ENCODE measurements at regions not wholly inside any gene's neighbourhood (a gene's known extent, or its start where the extent isn't known, plus 50 kb on each side); places are given as distances from the start of the nearest gene placed in this dataset.

DNA sequence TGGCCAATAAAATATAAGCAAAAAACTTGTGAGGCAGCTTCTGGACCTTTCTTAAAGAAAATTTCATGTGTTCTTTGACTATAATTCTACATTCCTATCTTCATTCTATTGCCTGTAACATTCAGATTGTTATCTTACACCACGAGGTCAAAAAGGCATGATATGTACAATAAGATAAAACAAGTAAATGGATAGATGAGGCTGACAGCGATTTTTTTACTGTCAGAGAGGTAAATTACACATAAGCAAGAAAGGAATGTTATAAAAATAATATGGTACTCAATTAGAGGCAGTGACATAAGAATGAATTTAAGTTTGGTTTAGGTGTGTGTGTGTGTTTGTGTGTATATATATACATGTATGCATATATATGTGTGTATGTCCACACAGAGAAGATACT, 660.0 kb downstream of the C12orf50 start:
- no peak overlapping the region for H3K4me3 ChIP-seq (ENCODE audit: insufficient read depth, low read depth, low read length)
- H2AFZ ChIP-seq (ENCODE audit: low read depth, low read length) = no peak overlapping the region
- no peak overlapping the region for H3K4me2 ChIP-seq (ENCODE audit: low read length)
- DNase-seq (ENCODE audit: low read depth) (no peak), FAIRE-seq (no peak)
- TF ChIP-seq, protein P1, sequence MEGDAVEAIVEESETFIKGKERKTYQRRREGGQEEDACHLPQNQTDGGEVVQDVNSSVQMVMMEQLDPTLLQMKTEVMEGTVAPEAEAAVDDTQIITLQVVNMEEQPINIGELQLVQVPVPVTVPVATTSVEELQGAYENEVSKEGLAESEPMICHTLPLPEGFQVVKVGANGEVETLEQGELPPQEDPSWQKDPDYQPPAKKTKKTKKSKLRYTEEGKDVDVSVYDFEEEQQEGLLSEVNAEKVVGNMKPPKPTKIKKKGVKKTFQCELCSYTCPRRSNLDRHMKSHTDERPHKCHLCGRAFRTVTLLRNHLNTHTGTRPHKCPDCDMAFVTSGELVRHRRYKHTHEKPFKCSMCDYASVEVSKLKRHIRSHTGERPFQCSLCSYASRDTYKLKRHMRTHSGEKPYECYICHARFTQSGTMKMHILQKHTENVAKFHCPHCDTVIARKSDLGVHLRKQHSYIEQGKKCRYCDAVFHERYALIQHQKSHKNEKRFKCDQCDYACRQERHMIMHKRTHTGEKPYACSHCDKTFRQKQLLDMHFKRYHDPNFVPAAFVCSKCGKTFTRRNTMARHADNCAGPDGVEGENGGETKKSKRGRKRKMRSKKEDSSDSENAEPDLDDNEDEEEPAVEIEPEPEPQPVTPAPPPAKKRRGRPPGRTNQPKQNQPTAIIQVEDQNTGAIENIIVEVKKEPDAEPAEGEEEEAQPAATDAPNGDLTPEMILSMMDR (IDR thresholded peaks at IDR 0.05; ENCODE audit: insufficient read depth, low read depth, low read length) = no peak
- no peak for TF ChIP-seq EZH2 (IDR thresholded peaks at IDR 0.05; ENCODE audit: insufficient read depth, low read length)
- no peaks in the 10 kb centered on the region for H3K79me2 ChIP-seq (ENCODE audit: insufficient read depth, low read length)
- Mint-ChIP-seq H3K9me3 (ENCODE audit: unreplicated experiment) (no peaks in the 10 kb centered on the region), H3K4me1 (ENCODE audit: low read depth, unreplicated experiment) (no peaks in the 10 kb centered on the region), H3K27ac (ENCODE audit: unreplicated experiment) (no peak overlapping the region), H3K4me3 (ENCODE audit: unreplicated experiment) (no peak overlapping the region), H3K36me3 (ENCODE audit: low read depth, unreplicated experiment) (no peaks in the 10 kb centered on the region), H3K27me3 (ENCODE audit: low read depth, unreplicated experiment) (no peaks in the 10 kb centered on the region)
- no peak overlapping the region for H3K9ac ChIP-seq (ENCODE audit: low read length)
- H3K9me3 ChIP-seq (ENCODE audit: insufficient read depth, low read depth, low read length) = no peaks in the 10 kb centered on the region
- H3K27ac ChIP-seq (ENCODE audit: low read depth, low read length) = no peak overlapping the region
- no peaks in the 10 kb centered on the region for H3K36me3 ChIP-seq (ENCODE audit: insufficient read depth, low read length)
- no peaks in the 10 kb centered on the region for H4K20me1 ChIP-seq (ENCODE audit: insufficient read depth, low read length)
- no peaks in the 10 kb centered on the region for H3K27me3 ChIP-seq (ENCODE audit: insufficient read depth, low read length)
- H3K4me1 ChIP-seq (ENCODE audit: insufficient read depth, low read length) = no peaks in the 10 kb centered on the region

DNA sequence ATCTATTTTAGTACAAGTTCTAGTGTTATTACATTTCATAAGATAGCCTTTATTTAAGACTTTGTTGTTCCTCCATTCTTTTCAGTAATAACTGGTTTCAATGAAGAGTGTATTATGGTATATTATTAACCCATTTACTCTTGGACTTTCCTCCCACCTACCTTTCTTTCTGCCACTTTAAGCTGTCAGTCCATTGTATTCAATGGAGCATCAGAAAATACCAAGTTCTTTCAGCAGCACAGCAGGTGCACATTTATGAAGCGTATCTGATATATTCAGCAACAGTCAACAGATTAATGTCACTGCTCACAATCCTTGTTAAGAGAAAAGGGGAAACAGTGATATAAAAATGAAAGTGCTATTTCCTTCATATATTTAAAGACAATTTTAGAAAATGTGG, 660.9 kb downstream of the C12orf50 start:
- Mint-ChIP-seq H3K4me3 (ENCODE audit: unreplicated experiment) (no peak overlapping the region), H3K9me3 (ENCODE audit: unreplicated experiment) (no peaks in the 10 kb centered on the region), H3K4me1 (ENCODE audit: low read depth, unreplicated experiment) (no peaks in the 10 kb centered on the region), H3K36me3 (ENCODE audit: low read depth, unreplicated experiment) (no peaks in the 10 kb centered on the region), H3K27me3 (ENCODE audit: low read depth, unreplicated experiment) (no peaks in the 10 kb centered on the region), H3K27ac (ENCODE audit: unreplicated experiment) (no peak overlapping the region)
- no peaks in the 10 kb centered on the region for H4K20me1 ChIP-seq (ENCODE audit: insufficient read depth, low read length)
- FAIRE-seq = no peak
- TF ChIP-seq EZH2 (IDR thresholded peaks at IDR 0.05; ENCODE audit: insufficient read depth, low read length) = no peak
- TF ChIP-seq, protein P1 (IDR thresholded peaks at IDR 0.05; ENCODE audit: insufficient read depth, low read depth, low read length) = no peak
- H3K36me3 ChIP-seq (ENCODE audit: insufficient read depth, low read length) = no peaks in the 10 kb centered on the region
- no peak overlapping the region for H3K4me3 ChIP-seq (ENCODE audit: insufficient read depth, low read depth, low read length)
- DNase-seq (ENCODE audit: low read depth) = no peak
- H2AFZ ChIP-seq (ENCODE audit: low read depth, low read length) = no peak overlapping the region
- no peak overlapping the region for H3K9ac ChIP-seq (ENCODE audit: low read length)
- H3K27me3 ChIP-seq (ENCODE audit: insufficient read depth, low read length) = no peaks in the 10 kb centered on the region
- H3K79me2 ChIP-seq (ENCODE audit: insufficient read depth, low read length) = no peaks in the 10 kb centered on the region
- H3K4me1 ChIP-seq (ENCODE audit: insufficient read depth, low read length) = no peaks in the 10 kb centered on the region
- H3K4me2 ChIP-seq (ENCODE audit: low read length) = no peak overlapping the region
- H3K9me3 ChIP-seq (ENCODE audit: insufficient read depth, low read depth, low read length) = no peaks in the 10 kb centered on the region
- no peak overlapping the region for H3K27ac ChIP-seq (ENCODE audit: low read depth, low read length)

DNA sequence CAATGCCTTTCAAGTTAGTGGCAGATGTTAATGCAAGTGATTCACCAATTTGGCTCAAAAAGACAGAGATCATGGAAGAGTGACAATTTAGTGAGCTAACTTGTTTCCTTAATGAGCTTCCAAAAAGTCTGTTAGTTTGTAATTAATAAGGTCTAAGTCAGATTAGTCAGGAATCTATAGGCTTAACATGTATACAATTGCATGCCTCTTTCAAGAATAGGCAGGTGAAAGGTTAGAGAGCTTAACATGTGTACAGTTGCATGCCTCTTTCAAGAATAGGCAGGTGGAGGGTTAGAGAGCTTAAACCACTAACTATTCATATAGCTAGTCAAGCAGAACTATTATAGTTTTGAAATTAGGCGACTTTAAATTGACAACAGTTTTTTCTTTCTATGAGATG, 663.8 kb downstream of the C12orf50 start:
- Histone ChIP-seq H3K4me3 (ENCODE audit: insufficient read depth, low read depth, low read length) (no peak overlapping the region), H3K9me3 (ENCODE audit: insufficient read depth, low read depth, low read length) (no peaks in the 10 kb centered on the region), H2AFZ (ENCODE audit: low read depth, low read length) (no peak overlapping the region), H3K4me2 (ENCODE audit: low read length) (no peak overlapping the region), H3K9ac (ENCODE audit: low read length) (no peak overlapping the region), H3K4me1 (ENCODE audit: insufficient read depth, low read length) (no peaks in the 10 kb centered on the region), H3K36me3 (ENCODE audit: insufficient read depth, low read length) (no peaks in the 10 kb centered on the region), H3K27me3 (ENCODE audit: insufficient read depth, low read length) (no peaks in the 10 kb centered on the region), H3K79me2 (ENCODE audit: insufficient read depth, low read length) (no peaks in the 10 kb centered on the region), H4K20me1 (ENCODE audit: insufficient read depth, low read length) (no peaks in the 10 kb centered on the region), H3K27ac (ENCODE audit: low read depth, low read length) (no peak overlapping the region)
- no peak overlapping the region for H3K4me3 Mint-ChIP-seq (ENCODE audit: unreplicated experiment)
- no peaks in the 10 kb centered on the region for H3K36me3 Mint-ChIP-seq (ENCODE audit: low read depth, unreplicated experiment)
- no peaks in the 10 kb centered on the region for H3K27me3 Mint-ChIP-seq (ENCODE audit: low read depth, unreplicated experiment)
- peaks cover 2% of the 10 kb centered on the region for H3K9me3 Mint-ChIP-seq (ENCODE audit: unreplicated experiment)
- TF ChIP-seq EZH2 (IDR thresholded peaks at IDR 0.05; ENCODE audit: insufficient read depth, low read length) = no peak
- TF ChIP-seq, protein P1 (IDR thresholded peaks at IDR 0.05; ENCODE audit: insufficient read depth, low read depth, low read length) = no peak
- no peak overlapping the region for H3K27ac Mint-ChIP-seq (ENCODE audit: unreplicated experiment)
- no peak for FAIRE-seq
- DNase-seq (ENCODE audit: low read depth) = no peak
- H3K4me1 Mint-ChIP-seq (ENCODE audit: low read depth, unreplicated experiment) = no peaks in the 10 kb centered on the region

All from astrocyte (in vitro differentiated cells and primary cell).